SIG-M5 treated with dmso at 0.1 percent for 504 hours (cell line): ENCODE measurements at regions not wholly inside any gene's neighbourhood (a gene's known extent, or its start where the extent isn't known, plus 50 kb on each side); places are given as distances from the start of the nearest gene placed in this dataset.
"Not testable (repeated sequence)": the region's sequence is repeated elsewhere in the genome, so short reads cannot be mapped to it uniquely, and the experiment has no call there.

Experiments
- DNase-seq: peaks from one replicate; lab custom pipeline; 2025; ENCODE audit not compliant: unreplicated experiment; lab: John Stamatoyannopoulos, UW

DNA sequence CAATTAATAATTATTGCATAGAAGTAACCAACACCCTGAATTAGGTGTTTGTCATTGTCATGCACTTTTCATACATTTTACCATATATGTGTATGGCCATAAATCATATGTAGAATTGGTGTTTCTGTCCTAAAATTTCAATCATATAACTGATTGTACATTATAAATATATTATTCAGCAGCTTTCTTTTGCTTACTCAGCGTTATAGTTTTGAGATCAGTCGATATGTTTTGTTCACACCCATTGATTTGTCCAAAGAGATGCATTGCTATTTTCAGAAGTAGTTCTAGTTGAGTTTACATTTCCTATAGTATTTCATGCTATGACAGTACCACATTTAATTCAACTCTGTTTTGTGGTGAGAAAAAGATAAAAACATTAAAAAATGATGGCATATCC lies 50.5 kb upstream of the PARP4 start:
- DNase-seq = no peak

GRCh38 chr13:24563971-24564370 lies 51.4 kb upstream of the PARP4 start:
- DNase-seq = not testable (repeated sequence)

- no peak for DNase-seq
Measured at GRCh38 chr13:24564881-24565280, 52.3 kb upstream of the PARP4 start.

- DNase-seq = not testable (repeated sequence)
Measured at GRCh38 chr13:24567593-24567992, 55.0 kb upstream of the PARP4 start.

- no peak for DNase-seq
Measured at GRCh38 chr13:24574847-24575246, 62.3 kb upstream of the PARP4 start.

DNA sequence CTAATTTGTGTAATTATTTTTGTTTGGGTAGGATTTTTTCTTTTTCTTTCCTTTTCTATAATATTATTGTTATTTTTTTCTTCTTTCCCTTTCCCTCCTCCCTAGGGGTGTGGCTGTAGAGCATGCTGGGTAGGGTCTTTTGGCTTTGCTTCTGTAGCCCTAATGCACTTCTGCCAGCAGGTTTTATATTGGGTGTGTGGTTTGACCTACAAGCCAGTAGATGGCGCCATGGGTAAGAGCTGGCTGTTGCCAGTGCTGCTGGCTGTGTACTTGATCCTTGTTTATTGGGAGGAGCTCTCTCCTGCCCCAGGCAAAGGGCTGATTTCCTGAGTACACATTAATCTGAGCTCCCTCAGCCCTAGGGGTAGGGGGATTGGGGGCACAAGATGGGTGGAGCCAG lies 67.7 kb upstream of the PARP4 start:
- DNase-seq = peak; percentile 24

DNA sequence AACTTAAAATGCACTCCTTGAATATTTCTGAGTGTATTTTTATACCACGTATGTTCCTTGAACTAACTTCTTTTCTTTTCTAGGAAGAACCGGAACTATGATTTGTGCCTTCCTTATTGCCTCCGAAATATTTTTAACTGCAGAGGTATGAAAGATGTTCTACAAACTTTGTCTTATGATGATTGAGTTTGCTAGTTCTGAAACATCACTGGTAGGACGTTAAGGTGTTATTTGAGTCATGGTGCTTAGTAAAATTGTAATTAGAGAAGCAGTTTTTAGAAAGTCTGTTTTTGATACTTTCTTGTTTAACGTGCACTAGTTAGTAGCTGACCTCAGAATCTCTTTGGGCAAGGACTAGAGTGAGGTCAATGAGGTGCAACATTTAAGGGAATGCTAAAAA lies 69.0 kb upstream of the PARP4 start:
- not testable (repeated sequence) for DNase-seq

GRCh38 chr13:24591697-24592096 lies 79.1 kb upstream of the PARP4 start:
- DNase-seq = not testable (repeated sequence)

GRCh38 chr13:24597906-24598670 lies 82.1 kb upstream of the ATP12A start:
- not testable (repeated sequence) for DNase-seq

GRCh38 chr13:24599019-24599791 lies 81.0 kb upstream of the ATP12A start:
- DNase-seq = not testable (repeated sequence)

GRCh38 chr13:24605923-24606372 lies 74.3 kb upstream of the ATP12A start:
- peak; percentile 46 for DNase-seq

DNA sequence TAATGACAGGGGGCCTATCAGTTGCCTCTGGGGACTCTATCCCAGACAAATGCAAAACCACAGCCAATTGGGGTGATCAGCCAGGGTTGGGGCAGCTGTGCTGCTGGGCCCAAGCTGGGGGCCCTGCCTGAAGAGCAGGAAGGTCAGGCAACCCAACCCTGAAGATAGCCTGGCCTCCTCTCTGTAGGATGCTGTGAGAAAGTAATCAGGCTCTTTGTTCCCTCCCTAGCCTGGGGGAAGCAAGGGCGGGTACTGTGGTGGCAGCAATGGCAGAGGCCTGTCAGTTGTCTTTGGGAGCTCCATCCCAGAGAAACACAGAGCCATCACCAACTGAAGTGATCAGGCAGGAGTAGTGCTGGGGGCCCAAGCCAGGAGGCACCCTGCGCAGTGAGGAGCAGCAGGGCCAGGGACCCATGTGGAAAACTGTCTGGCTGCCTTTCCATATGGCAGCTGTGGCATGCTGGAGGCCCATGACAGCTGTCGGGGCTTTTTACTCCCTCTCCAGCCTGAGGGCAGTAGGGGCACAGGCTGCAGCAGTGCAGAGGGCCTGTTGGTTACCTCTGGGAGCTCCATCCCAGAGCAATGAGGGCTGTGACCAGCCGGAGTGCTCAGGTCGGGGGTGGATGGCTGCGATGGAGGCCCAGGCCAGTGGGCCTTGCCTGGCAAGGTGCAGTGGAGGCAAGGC lies 73.6 kb upstream of the ATP12A start:
- DNase-seq = no peak

DNA sequence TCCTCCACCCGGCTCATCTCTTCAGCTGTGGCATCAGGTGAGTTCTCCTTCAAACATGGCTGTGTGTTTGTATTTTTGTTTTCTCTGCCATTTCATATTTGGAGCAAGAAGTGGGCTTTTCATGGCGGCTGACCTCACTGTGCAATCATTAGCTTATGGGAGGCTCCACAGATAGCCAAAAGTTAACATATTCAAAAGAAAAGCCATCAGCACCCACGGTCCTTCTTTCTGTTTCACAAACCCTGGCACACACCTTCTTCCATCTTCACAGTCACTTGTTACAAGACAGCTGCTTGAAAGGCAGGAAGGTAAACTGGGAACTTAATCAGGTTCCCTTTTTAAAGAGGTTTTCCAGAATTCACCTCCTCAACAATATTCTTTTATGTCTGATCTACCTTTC lies 69.3 kb upstream of the ATP12A start:
- DNase-seq = no peak

GRCh38 chr13:24612726-24613125 lies 67.5 kb upstream of the ATP12A start:
- no peak for DNase-seq

- no peak for DNase-seq
Measured at GRCh38 chr13:24613128-24613527, 67.1 kb upstream of the ATP12A start.

DNA sequence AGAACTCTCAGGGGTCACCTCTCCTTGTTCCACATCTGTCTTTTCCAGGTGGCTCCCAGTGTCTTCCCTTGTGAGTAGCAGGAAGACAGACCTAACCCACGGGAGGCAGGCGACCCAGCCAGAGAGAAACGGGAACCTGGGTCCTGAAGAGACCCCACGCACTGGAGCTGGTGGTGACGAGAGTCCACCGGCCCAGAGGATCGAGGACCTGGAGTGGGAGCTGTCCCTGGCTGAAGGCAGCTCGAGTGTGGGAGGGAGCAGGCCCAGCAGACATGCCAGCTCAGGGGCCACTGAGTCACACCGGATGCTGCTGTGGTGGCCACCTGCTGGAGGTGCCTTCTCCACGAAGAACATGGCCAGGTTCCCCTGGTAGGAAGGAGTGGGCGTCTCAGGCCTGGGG lies 66.5 kb upstream of the ATP12A start:
- no peak for DNase-seq

DNA sequence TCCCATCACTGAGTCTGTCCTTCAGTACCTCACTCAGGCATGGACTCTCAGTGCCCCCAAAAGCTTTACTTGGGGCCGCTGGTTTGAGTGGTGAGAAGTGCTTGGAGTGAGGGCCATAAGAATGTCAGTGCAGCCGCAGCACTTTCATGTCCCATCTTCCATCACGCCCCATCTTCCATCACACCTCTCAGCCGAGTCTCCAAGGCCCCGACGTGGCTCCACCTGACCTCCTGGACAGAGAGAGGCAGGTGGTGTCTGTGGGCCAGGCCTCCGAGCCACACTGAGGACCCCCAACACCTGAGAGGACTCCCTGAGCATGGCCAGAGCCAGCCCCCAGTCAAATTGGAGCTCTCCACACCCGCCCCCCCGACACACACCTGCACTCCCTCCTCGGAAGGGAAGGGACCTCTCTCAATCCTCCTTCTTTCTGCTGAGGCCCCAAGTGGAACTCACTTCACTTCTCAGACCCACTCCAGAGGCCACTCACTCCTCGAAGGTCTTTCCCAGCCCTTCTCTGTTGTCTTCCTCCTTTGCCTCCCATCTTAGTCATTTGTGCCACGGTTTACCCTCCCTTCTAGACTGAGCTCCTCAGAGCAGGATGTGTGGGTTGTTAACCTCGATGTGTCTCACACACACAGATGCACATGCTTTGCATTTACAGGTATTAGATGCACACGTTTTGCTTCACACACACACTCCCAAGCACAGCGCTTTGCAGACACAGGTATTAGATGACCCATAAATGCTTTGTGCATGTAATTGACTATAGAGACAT lies 65.7 kb upstream of the ATP12A start:
- no peak for DNase-seq

DNA sequence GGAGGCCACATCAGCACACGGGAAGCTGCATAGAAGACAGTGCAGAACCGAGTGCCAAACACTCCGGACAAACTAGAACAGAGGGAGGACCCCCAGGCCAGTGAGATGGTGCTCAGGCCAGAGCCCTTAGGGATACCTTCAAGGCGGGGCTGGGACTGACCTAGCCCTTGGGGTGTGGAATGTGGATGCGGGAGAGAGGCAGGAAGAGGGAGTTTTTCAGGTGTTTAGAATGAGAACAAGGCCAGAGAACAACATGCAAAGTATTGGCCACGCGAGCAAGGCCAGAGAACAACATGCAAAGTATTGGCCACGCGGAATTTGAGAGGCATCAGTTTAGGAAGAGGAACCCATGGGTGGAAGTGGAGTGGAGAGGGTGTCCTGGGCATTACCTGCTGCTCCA lies 65.1 kb upstream of the ATP12A start:
- DNase-seq = no peak

GRCh38 chr13:24615911-24616472 lies 64.2 kb upstream of the ATP12A start:
- DNase-seq = no peak

DNA sequence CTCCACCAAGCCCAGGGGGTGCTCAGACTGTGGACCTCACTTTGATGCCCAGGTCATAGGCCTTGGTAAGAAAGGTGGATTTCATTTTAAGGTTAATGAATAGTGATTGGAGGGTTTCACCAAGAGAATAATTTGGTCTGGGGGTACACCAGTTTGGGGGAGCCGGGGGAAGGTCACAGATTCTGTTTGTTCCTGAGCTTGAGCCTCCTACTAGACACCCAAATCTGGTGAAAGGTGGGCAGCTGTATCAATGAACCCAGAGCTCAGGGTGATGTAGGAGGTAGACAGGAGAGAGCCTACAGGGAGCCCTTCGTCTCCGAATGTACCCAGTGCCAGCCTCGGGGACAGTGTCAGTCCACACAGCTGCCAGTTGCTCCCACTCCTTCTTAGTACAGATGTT lies 63.7 kb upstream of the ATP12A start:
- no peak for DNase-seq
